Esophagus squamous epithelium (tissue), 5 donors: ENCODE measurements at regions not wholly inside any gene's neighbourhood (a gene's known extent, or its start where the extent isn't known, plus 50 kb on each side); places are given as distances from the start of the nearest gene placed in this dataset.

ENCODE experiments used
- DNase-seq: peaks from one replicate; lab custom pipeline; 2025; lab: John Stamatoyannopoulos, UW
- H3K27ac ChIP-seq, 4 donors: fragments of 200-600 bp; sonication (generic); one replicate each; pipeline ENCODE4 v1.5.1; 2016 to 2019; ENCODE audit warnings: mild to moderate bottlenecking in 1 of 4
- H3K27me3 ChIP-seq, 4 donors: fragments of 200-600 bp; sonication (generic); 1 replicate in 3 of 4; 2 replicates in 1 of 4; pipeline versions ENCODE4 v1.5.1 to v1.6.0; 2017 to 2021; ENCODE audit warnings: antibody characterized with exemption in 1 of 4
- H3K36me3 ChIP-seq, 3 donors: fragments of 200-600 bp; sonication (generic); one replicate each; pipeline ENCODE4 v1.5.1; 2016 to 2019
- H3K4me1 ChIP-seq, 3 donors: fragments of 200-600 bp; sonication (generic); one replicate each; pipeline ENCODE4 v1.5.1; 2017 to 2019
- H3K4me3 ChIP-seq, 4 donors: fragments of 200-600 bp; sonication (generic); 1 replicate in 3 of 4; 2 replicates in 1 of 4; pipeline ENCODE4 v1.5.1; 2016 to 2019; ENCODE audit warnings: mild to moderate bottlenecking in 2 of 4, moderate library complexity in 1 of 4
- H3K9me3 ChIP-seq, 3 donors: fragments of 200-600 bp; sonication (generic); one replicate each; pipeline ENCODE4 v1.5.1; 2016 to 2019
- CTCF ChIP-seq, 6 experiments: fragments of 450-650 bp in 4 of 6; fragments of 200-600 bp in 2 of 6; sonication (generic) in 2 of 6; IDR thresholded peaks; one replicate each; pipeline ENCODE4 v1.5.1; 2016 to 2019; ENCODE audit warnings: antibody characterized with exemption in 6 of 6, mild to moderate bottlenecking in 4 of 6, moderate library complexity in 4 of 6
- POLR2A ChIP-seq, 4 donors: fragments of 450-650 bp; IDR thresholded peaks; one replicate each; pipeline ENCODE4 v1.6.1; 2017; ENCODE audit warnings: antibody characterized with exemption in 4 of 4, mild to moderate bottlenecking in 4 of 4, moderate library complexity in 3 of 4
- WGBS, 2 donors: methylation state at CpG; one replicate each; pipeline ENCODE4 v1.1.5; 2018; 5-methylcytosine and 5-hydroxymethylcytosine counted together
- intact Hi-C: fragments of 100-400 bp; cut with DNase I; formaldehyde crosslinking; loops from one replicate; pipeline ENCODE4 v1.15.0; 2022
- donor health status: DM: yes; HTN: yes; CAD: no.

- no peaks in the 10 kb centered on the region for H3K36me3 ChIP-seq
- H3K4me3 ChIP-seq: no peak overlapping the region
- no peaks in the 10 kb centered on the region for H3K27me3 ChIP-seq
- no peak for TF ChIP-seq CTCF (IDR thresholded peaks at IDR 0.05)
- no peak for TF ChIP-seq POLR2A (IDR thresholded peaks at IDR 0.05)
- peaks cover 0 to 9% (median 0%) of the 10 kb centered on the region in 3 donors for H3K4me1 ChIP-seq
- intact Hi-C loops: no loop called here
- H3K9me3 ChIP-seq: no peaks in the 10 kb centered on the region
- no peak overlapping the region for H3K27ac ChIP-seq
- no peak for DNase-seq
- 32 to 48% methylated on average over 7 of the region's 7 CpGs for WGBS, 2 donors
Observed at GRCh38 chr4:181952478-181952877, 290.7 kb upstream of the TENM3 start.

- 73 to 79% methylated on average over 3 of the region's 3 CpGs for WGBS, 2 donors
- Histone ChIP-seq H3K36me3 (no peaks in the 10 kb centered on the region), H3K4me1 (peaks cover 0 to 9% (median 0%) of the 10 kb centered on the region in 3 donors), H3K27ac (no peak overlapping the region), H3K27me3 (no peaks in the 10 kb centered on the region), H3K9me3 (no peaks in the 10 kb centered on the region), H3K4me3 (no peak overlapping the region)
- no peak for DNase-seq
- intact Hi-C loops: no loop called here
- TF ChIP-seq CTCF (IDR thresholded peaks at IDR 0.05) (no peak), POLR2A (IDR thresholded peaks at IDR 0.05) (no peak)
Observed at GRCh38 chr4:181956512-181956911, 286.7 kb upstream of the TENM3 start.

- intact Hi-C loops: no loop called here
- TF ChIP-seq POLR2A (IDR thresholded peaks at IDR 0.05): no peak
- no peak for TF ChIP-seq CTCF (IDR thresholded peaks at IDR 0.05)
- no peak for DNase-seq
Observed at GRCh38 chr4:181957088-181957487, 286.1 kb upstream of the TENM3 start.

GRCh38 chr4:181958446-181958845, 284.8 kb upstream of the TENM3 start:
- Histone ChIP-seq H3K36me3 (no peaks in the 10 kb centered on the region), H3K9me3 (no peaks in the 10 kb centered on the region), H3K27me3 (no peaks in the 10 kb centered on the region), H3K27ac (no peak overlapping the region), H3K4me3 (no peak overlapping the region), H3K4me1 (no peaks in the 10 kb centered on the region)
- DNase-seq: no peak
- WGBS, 2 donors: 65 to 72% methylated on average over 2 of the region's 2 CpGs
- no peak for TF ChIP-seq CTCF (IDR thresholded peaks at IDR 0.05)
- TF ChIP-seq POLR2A (IDR thresholded peaks at IDR 0.05): no peak
- intact Hi-C loops: no loop called here

More at GRCh38 chr4:181957088-181957487, 286.1 kb upstream of the TENM3 start:
- Histone ChIP-seq H3K27me3 (no peaks in the 10 kb centered on the region), H3K4me1 (peaks cover 0 to 8% (median 0%) of the 10 kb centered on the region in 3 donors), H3K27ac (no peak overlapping the region), H3K9me3 (no peaks in the 10 kb centered on the region), H3K4me3 (no peak overlapping the region), H3K36me3 (no peaks in the 10 kb centered on the region)
- WGBS, 2 donors: 26 to 58% methylated on average over 8 of the region's 8 CpGs

- 40 to 48% methylated on average over 3 of the region's 3 CpGs for WGBS, 2 donors
- Histone ChIP-seq H3K27me3 (no peaks in the 10 kb centered on the region), H3K4me1 (no peaks in the 10 kb centered on the region), H3K36me3 (no peaks in the 10 kb centered on the region), H3K9me3 (no peaks in the 10 kb centered on the region), H3K4me3 (no peak overlapping the region), H3K27ac (no peak overlapping the region)
- intact Hi-C loops: no loop called here
- no peak for DNase-seq
- TF ChIP-seq CTCF (IDR thresholded peaks at IDR 0.05): no peak
- no peak for TF ChIP-seq POLR2A (IDR thresholded peaks at IDR 0.05)
Observed at GRCh38 chr4:181959121-181959520, 284.1 kb upstream of the TENM3 start.
